Endodermal cell (in vitro differentiated cells): ENCODE measurements at regions not wholly inside any gene's neighbourhood (a gene's known extent, or its start where the extent isn't known, plus 50 kb on each side); places are given as distances from the start of the nearest gene placed in this dataset.
"Not testable (repeated sequence)": the region's sequence is repeated elsewhere in the genome, so short reads cannot be mapped to it uniquely, and the experiment has no call there.

ENCODE experiments used
- DNase-seq: peaks from one replicate; pipeline ENCODE4 v3.0.0-alpha.2; 2017
- H3K27ac ChIP-seq: 2 replicates; pipeline ENCODE4 v1.5.1; 2013; ENCODE audit warnings: mild to moderate bottlenecking, low read depth, low read length, moderate library complexity
- H3K27me3 ChIP-seq: 2 replicates; pipeline ENCODE4 v1.6.1; 2013; ENCODE audit warnings: mild to moderate bottlenecking, low read length, moderate library complexity; ENCODE audit not compliant: insufficient read depth, control insufficient read depth, poor library complexity, severe bottlenecking
- H3K36me3 ChIP-seq: 2 replicates; pipeline ENCODE4 v1.7.0; 2013; ENCODE audit warnings: mild to moderate bottlenecking, low read length, moderate library complexity; ENCODE audit not compliant: control insufficient read depth, insufficient read depth
- H3K4me1 ChIP-seq: one replicate; pipeline ENCODE4 v1.7.0; 2013; ENCODE audit warnings: low read length; ENCODE audit not compliant: control insufficient read depth, insufficient read depth
- H3K4me3 ChIP-seq: 2 replicates; pipeline ENCODE4 v1.5.1; 2013; ENCODE audit warnings: mild to moderate bottlenecking, low read length, moderate library complexity
- H3K9ac ChIP-seq: 2 replicates; pipeline ENCODE4 v1.6.1; 2013; ENCODE audit warnings: mild to moderate bottlenecking, low read length, moderate library complexity; ENCODE audit not compliant: poor library complexity, severe bottlenecking; ENCODE audit errors: extremely low read depth
- H3K9me3 ChIP-seq: 2 replicates; pipeline ENCODE4 v1.6.1; 2013; ENCODE audit warnings: mild to moderate bottlenecking, low read length, moderate library complexity; ENCODE audit not compliant: control insufficient read depth
- H3K27ac Mint-ChIP-seq: 2 replicates; pipeline ENCODE4 v1.8.0; 2020; ENCODE audit warnings: mixed read lengths
- H3K27me3 Mint-ChIP-seq: 2 replicates; pipeline ENCODE4 v1.8.0; 2021; ENCODE audit warnings: mild to moderate bottlenecking, mixed read lengths; ENCODE audit not compliant: insufficient read depth
- H3K36me3 Mint-ChIP-seq: 2 replicates; pipeline ENCODE4 v1.8.0; 2020; ENCODE audit warnings: low read depth, mixed read lengths
- H3K4me1 Mint-ChIP-seq: 2 replicates; pipeline ENCODE4 v1.8.0; 2020; ENCODE audit warnings: mixed read lengths
- H3K4me3 Mint-ChIP-seq: 2 replicates; pipeline ENCODE4 v1.8.0; 2020; ENCODE audit warnings: mild to moderate bottlenecking, moderate library complexity, mixed read lengths
- H3K9me3 Mint-ChIP-seq: 2 replicates; pipeline ENCODE4 v1.8.0; 2020; ENCODE audit warnings: mild to moderate bottlenecking, mixed read lengths
- WGBS, 2 experiments: methylation state at CpG; one replicate each; pipeline versions ENCODE4 v1.1.5 to v1.1.7; 2013; ENCODE audit warnings: missing lambda C conversion rate in 2 of 2, mixed read lengths in 1 of 2; ENCODE audit not compliant: insufficient coverage in 1 of 2, insufficient read length in 1 of 2; 5-methylcytosine and 5-hydroxymethylcytosine counted together

DNA sequence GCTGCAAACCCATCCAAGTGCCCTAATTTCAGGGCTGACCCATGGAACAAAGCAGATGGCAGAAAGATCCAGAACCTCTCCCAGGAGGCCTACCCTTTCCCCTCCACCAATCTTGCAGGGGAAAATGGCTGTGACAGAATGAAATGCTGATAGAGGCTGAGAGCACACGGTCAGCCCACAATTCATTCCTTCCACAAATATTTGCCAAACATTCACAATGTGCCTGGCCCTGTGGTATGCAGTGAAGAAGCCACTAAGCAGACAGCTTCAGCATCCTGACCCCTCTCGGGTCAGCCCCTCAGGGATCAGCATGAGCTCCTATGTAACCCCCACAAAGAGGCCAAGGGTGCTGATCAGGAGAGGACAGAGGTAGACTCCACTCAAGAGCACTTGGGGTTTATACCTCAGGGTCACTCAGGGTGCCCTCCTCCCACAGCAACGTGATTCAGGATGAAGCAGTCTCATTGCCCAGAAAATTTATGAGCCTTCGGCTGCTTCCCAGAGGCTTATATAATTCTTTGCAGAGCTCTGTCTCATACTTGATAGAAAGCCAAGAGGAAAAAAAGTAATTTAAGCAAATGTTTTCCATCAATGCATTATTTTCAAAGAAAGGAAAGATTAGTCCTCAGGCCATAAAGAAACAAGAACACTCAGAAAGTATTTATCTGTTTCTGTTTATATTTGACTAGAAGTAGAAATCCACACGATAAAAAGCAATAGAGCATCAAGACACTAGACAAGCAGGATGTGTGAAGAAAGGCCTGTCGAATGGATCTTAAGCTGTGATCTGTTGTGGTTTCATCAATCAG, 123.8 kb upstream of the VOPP1 start:
- H3K27me3 ChIP-seq, H3K9me3 ChIP-seq, DNase-seq, H3K4me1 ChIP-seq, H3K9ac ChIP-seq, H3K4me3 ChIP-seq, H3K27ac ChIP-seq, H3K36me3 Mint-ChIP-seq, H3K4me3 Mint-ChIP-seq, H3K4me1 Mint-ChIP-seq, H3K27me3 Mint-ChIP-seq, H3K9me3 Mint-ChIP-seq, H3K36me3 ChIP-seq, H3K27ac Mint-ChIP-seq: not testable (repeated sequence)
- 88 to 94% methylated on average over 3 to 5 of the region's 6 CpGs for WGBS, 2 experiments

DNA sequence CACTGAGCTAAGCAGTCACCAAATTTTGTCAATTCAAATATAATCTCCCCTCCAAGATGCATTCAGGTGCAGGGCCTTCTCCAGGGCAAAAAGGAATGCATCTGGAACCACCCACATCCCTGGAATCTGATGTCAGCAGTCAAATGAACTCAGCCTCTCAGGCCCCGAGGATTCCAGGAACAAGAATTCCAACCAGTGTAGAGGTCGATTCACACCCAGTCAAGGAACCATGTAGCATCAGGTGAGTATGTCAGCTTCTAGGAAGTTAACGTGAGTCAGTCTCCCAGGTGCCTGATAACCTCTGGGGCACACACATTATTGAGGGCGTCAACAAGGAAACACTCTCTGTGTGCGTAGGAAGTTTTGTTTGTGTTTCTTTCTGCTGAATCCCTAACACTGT, 122.2 kb upstream of the VOPP1 start:
- H3K27me3 Mint-ChIP-seq, H3K36me3 ChIP-seq, H3K9me3 ChIP-seq, H3K9ac ChIP-seq, H3K27me3 ChIP-seq, H3K27ac Mint-ChIP-seq, H3K9me3 Mint-ChIP-seq, H3K4me1 Mint-ChIP-seq, H3K36me3 Mint-ChIP-seq, H3K4me3 Mint-ChIP-seq, H3K4me3 ChIP-seq, H3K4me1 ChIP-seq, H3K27ac ChIP-seq: not testable (repeated sequence)
- 85% methylated on average over 5 of the region's 5 CpGs; no CpG with 5 or more reads in 1 of the 2 experiments for WGBS, 2 experiments
- DNase-seq: peak; percentile 47

DNA sequence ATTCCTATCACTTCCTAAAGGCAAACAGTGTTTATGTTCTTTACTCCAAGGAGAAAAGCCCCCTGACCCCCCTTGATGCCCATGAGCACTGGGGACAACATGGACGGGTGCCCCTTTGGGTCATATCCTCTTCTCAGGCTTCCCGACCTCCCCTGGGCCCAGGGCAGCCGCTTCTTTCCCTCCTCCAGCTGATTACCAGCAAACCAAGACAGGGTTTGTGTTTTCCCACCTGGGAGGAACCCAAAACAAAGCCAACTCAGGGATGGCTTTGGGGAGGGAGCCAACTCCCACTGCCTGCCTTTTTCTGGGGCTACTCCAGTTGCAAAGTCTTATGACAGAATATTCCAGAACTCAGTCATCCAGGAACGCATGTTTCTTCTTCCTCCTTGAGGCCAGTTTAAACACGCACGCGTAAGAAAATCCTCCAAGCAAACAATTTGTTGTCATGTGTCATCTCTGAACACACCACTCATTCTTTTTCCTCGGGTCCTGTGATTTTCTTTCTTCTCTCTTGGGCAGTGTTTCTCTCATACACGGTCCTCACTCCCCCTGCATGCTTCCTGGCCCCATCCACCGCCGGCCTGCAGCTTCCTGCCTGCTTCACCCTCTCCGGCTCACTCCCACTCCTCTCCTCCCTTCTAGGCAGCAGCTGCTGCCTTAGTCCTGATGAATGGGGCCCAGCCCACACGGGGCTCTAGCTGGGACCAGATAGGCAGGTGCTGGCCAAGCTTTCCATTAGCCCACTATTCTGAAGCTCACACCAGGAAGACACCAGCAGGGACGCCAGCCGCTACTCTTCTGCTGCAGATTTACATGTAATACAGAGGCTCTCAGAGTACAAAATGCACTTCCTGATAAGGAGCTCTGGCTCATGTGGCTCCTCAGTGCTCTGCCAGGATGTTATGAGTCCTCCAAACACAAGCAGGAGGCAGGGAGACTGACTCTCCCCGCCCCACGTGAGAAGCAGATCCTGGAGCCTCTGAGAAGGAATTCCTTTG, 116.7 kb upstream of the VOPP1 start:
- WGBS, 2 experiments: 66 to 96% methylated on average over 4 to 17 of the region's 17 CpGs
- DNase-seq: peak; percentile 57
- H3K4me3 Mint-ChIP-seq, H3K27ac Mint-ChIP-seq, H3K4me1 ChIP-seq, H3K4me1 Mint-ChIP-seq, H3K9ac ChIP-seq, H3K27me3 ChIP-seq, H3K36me3 ChIP-seq, H3K36me3 Mint-ChIP-seq, H3K27me3 Mint-ChIP-seq, H3K4me3 ChIP-seq, H3K9me3 ChIP-seq, H3K9me3 Mint-ChIP-seq: not testable (repeated sequence)
- peak overlapping the region; percentile 55 for H3K27ac ChIP-seq

DNA sequence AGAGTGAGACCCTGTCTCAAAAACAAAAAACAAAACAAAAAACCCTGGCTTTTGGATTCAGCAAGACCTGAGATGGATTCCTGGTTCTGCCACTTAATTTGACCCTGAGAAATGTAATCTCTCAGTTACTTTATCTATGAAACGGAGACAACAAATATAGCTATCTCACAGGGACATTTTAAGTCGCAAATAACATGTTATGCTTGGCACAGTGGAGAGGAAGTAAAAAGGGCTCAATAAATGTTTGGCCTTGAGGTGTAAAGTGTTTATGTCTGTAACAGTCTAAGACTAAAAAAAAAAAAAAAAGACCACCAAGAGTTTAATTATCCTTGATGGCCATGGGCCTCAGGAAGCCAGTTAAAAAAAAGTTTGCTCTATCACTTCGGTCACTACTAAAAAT, 116.0 kb upstream of the VOPP1 start:
- not testable (repeated sequence) for H3K4me1 Mint-ChIP-seq, H3K27me3 ChIP-seq, H3K9me3 ChIP-seq, DNase-seq, H3K36me3 ChIP-seq, H3K27me3 Mint-ChIP-seq, H3K4me3 Mint-ChIP-seq, H3K9me3 Mint-ChIP-seq, H3K9ac ChIP-seq, H3K27ac ChIP-seq, H3K4me1 ChIP-seq, H3K4me3 ChIP-seq, H3K27ac Mint-ChIP-seq, H3K36me3 Mint-ChIP-seq
- 87 to 91% methylated on average over 2 to 3 of the region's 3 CpGs for WGBS, 2 experiments

DNA sequence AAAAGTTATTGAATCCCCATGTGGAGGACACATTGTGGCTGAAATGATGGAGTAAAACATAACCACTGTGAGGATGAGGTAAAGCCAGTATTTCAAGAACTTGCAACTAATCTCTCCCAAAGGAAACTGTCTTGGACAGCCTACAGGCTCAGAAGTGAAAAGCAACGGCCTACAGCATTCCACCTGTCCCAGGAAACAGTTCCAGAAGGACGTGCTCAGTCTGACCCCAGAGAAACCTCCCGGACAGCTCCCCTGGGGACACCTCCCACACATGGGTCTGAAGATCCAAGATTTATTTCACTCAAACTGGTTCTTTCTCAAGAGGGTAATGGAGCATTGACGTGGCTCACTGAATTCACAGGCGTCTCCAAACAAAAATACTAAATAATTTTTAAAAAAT, 115.0 kb upstream of the VOPP1 start:
- H3K36me3 Mint-ChIP-seq, H3K4me3 ChIP-seq, H3K27me3 Mint-ChIP-seq, H3K9me3 Mint-ChIP-seq, H3K4me3 Mint-ChIP-seq, H3K4me1 ChIP-seq, H3K36me3 ChIP-seq, H3K27me3 ChIP-seq, H3K27ac ChIP-seq, H3K9me3 ChIP-seq, H3K27ac Mint-ChIP-seq, H3K9ac ChIP-seq, DNase-seq, H3K4me1 Mint-ChIP-seq: not testable (repeated sequence)
- 100% methylated on average over 2 of the region's 5 CpGs for WGBS, 2 experiments

DNA sequence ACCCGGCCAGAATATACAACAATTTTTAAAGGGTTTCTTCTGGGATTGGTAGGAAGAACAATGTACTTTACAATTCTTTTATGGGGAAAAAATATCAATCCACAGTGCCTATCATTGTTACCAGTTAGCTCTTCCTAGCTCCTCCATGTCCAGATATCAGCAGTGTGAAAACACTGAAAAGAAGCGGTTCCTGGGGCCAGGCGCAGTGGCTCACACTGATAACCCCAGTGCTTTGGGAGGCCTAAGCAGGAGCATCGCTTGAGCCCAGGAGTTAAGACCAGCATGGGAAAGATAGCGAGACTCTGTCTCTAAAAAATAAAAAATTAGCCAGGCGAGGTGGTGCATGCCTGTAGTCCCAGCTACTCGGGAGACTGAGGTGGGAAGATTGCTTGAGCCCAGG, 114.5 kb upstream of the VOPP1 start:
- H3K4me1 Mint-ChIP-seq, H3K27me3 Mint-ChIP-seq, H3K4me3 Mint-ChIP-seq, H3K9me3 Mint-ChIP-seq, H3K36me3 ChIP-seq, H3K27ac Mint-ChIP-seq, H3K9ac ChIP-seq, H3K27ac ChIP-seq, DNase-seq, H3K36me3 Mint-ChIP-seq, H3K4me3 ChIP-seq, H3K4me1 ChIP-seq, H3K9me3 ChIP-seq, H3K27me3 ChIP-seq: not testable (repeated sequence)
- 88 to 92% methylated on average over 1 to 5 of the region's 7 CpGs for WGBS, 2 experiments
